Activated CD8-positive, alpha-beta memory T cell treated with anti-CD3 and anti-CD28 coated beads for 36 hours (primary cell): ENCODE measurements at regions not wholly inside any gene's neighbourhood (a gene's known extent, or its start where the extent isn't known, plus 50 kb on each side); places are given as distances from the start of the nearest gene placed in this dataset.
"Not testable (repeated sequence)": the region's sequence is repeated elsewhere in the genome, so short reads cannot be mapped to it uniquely, and the experiment has no call there.

Source experiments
- CTCF ChIA-PET: fragments of 350-600 bp; sonication (Branson Sonifier 250); formaldehyde crosslinking; loops from one replicate; lab custom pipeline; 2021; ENCODE audit warnings: antibody characterized with exemption; lab: Charles Lee
- POLR2A ChIA-PET: fragments of 350-600 bp; sonication (Branson Sonifier 250); formaldehyde crosslinking; loops from one replicate; lab custom pipeline; 2021; ENCODE audit warnings: antibody characterized with exemption; lab: Charles Lee

DNA sequence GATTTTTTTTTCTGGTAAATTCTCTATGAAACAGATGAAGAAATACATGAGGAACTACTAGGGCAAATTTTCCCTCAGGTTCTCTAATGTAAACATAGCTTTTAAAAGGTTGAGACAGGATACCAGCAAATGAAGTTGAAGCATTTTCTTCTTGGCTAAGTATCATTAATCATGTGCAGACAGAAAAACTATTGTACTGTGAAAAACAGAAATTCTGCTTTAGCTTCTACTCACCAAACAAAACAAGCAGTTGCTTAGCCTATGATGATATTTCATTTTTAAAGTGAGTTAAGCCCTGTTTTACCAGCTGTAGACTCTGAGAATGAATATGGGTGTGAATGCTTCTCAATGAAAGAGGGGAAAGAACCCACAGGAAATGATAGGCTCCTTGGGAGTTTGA is 358.9 kb downstream of the TRAM1L1 start:
- CTCF ChIA-PET, result no interaction called here
- POLR2A ChIA-PET, result no interaction called here

DNA sequence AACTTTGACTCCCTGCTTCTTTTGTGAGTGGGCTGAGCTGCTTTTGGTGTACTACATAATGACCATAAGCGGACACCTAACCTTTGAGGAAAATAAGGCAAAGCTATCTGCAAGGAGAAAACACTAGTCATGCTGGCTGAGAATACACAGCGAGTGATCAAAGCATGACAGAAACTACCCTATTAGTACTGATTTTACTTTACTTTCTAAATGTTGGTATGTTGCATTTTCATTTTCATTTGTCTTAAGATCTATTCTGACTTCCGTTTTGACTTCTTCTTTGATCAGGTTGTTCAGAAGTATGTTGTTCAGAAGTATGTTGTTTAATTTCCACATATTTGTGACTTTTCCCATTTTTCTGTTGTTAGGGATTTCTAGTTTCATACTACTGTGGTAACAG is 361.1 kb downstream of the TRAM1L1 start:
- ChIA-PET POLR2A (no interaction called here), CTCF (no interaction called here)

DNA sequence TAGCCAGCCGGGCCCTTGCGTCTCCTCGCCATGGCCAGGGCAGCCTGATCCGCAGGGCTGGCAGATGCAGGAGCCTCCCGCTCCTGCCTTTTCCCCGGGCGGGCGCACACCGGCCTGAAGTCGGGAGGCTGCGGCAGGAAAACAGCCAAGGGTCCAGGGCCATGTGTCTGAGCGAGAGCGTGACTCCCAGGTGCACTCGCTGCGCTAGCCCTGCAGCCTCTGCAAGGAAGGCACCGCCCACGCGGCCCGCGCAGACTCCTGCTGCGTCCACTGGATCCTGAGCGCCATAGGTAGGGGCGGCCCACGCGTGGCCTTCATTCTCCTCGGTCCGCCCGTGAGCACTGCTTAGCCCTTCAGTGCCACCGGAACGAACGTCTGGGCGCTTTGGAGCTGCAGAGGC is 379.9 kb downstream of the TRAM1L1 start:
- ChIA-PET CTCF (no interaction called here), POLR2A (no interaction called here)

DNA sequence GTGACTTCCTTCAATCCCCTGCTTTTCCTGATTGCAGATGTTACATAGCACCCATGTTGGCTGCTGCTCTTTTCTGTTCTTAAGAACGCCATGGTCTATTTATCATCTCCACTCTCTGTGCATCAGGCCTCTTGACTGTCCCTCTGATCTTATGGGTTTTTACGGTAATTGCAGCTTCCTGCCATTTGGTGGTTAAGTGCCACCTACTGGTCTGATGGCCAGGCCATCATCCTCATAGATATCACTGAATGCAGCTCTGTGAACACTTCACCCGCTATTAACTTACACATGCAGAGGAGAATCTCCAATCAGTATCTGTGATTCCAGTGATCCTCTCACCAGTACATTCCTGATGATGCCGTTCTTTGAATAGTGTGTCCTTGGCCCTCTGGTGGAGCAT is 382.4 kb downstream of the TRAM1L1 start:
- ChIA-PET CTCF (no interaction called here), POLR2A (no interaction called here)

DNA sequence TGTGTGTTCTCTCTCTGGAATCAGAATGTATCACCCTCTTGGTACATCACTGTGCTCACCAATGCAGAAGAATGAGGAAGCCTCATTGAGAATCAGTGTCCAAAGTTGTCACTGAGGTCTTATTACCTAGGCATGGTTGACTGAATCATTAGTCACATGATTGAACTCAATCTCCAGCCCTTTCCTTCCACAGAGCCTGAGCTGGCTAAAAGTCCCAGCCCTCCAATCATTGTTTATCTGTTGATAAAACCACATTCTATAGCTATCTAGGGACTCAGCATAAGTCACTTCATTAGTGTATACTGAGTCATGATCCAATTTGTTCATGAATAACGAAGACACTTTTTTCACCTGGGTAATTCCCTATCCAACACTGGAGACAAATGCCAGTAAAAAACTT is 396.8 kb downstream of the TRAM1L1 start:
- ChIA-PET POLR2A (no interaction called here), CTCF (no interaction called here)

DNA sequence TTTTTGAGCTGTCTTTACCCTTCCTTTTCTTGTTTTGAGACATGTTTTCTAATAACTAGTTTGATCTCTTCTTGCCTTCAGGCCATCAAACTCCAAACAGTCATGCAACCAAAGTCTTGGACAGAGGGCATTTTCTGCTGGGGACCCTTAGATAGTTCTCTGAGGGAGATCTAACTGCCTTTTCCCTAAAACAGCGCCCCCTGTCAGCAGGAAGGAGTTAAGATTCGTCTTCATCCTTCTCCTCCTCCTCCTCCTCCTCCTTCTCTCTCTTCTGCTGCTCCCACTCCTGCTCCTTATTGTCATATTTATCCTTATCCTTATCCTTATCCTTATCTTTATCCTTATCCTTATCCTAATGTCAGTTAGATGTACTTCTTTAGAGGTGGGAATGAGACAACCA is 417.2 kb downstream of the TRAM1L1 start:
- CTCF ChIA-PET, result no interaction called here
- POLR2A ChIA-PET, result no interaction called here

DNA sequence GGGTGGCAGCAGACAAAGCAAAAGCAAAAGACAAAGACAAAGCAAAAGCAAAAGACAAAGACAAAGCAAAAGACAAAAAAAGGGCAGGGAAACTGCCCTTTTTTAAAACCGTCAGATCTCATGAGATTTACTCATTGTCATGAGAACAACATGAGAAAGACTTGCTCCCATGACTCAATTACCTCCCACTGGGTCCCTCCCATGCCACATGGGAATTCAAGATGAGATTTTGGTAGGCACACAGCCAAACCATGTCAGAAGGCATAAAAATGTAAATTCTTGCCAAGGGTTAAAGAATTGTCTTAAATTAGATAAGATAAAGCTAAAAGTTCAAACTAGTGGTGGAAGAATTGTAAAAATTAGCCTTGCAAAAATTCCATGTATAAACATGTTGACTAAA is 419.7 kb downstream of the TRAM1L1 start:
- CTCF ChIA-PET, result no interaction called here
- POLR2A ChIA-PET, result no interaction called here

DNA sequence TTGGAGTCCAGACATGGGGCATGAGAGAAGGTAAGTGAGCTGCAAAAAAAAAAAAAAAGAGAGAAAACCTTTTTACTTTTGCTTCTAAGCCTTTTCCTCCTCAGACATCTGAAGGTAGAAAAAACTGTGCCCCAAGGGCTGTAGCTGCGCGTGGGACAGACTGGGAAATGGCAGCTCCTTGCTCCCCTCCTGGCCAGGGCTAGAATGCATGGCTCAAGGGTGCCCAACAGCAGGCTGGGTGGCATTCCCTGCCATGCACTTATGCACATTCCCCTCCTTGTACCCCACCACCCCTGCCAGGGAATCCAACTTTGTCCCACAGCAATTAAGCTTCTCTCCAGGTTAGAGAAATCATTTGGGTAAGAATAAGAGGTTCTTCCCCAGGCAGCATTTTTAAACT is 421.2 kb downstream of the TRAM1L1 start:
- ChIA-PET POLR2A (no interaction called here), CTCF (no interaction called here)

DNA sequence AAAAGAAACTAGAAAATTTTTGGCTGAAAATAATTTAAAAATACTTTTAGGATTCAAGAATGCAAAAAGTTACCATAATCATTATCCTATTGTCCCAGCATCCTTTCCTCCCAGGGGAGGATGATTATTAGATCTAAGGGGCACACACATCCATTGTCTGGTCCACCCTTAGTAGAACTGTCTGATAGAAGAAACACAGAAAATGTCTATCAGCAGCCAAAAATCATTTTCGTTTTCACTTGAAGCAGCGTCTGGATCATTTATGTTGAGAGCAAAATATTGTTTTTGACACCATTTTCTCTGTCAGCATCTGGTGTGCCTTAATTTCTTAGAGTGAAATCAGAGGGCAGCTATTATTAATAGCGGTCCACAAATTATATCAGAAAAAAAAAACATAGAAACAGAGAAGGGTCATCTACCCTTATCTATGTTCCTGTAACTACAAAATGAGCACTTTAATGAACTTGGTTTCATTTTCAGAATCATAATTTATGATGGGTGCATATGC is 446.3 kb downstream of the TRAM1L1 start:
- ChIA-PET CTCF (no interaction called here), POLR2A (no interaction called here)

DNA sequence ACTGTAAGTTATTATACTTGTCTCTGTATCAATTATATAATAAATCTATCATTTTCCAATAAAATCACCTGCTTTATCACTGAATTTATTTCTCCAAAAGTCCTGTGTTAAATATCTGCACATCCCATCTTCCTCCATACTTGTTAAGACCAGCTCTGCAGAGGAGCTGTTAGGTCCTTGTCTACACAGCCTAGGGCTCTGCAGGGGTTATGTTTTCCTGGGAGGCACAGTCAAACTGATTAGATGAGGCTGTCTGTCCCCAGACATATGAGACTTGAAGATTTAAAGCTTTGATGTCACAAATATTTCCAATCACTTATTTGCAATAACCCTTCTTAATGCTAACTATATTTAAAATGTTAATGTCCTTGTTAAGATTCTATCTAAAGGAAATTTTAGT is 446.8 kb downstream of the TRAM1L1 start:
- ChIA-PET POLR2A (no interaction called here), CTCF (no interaction called here)

DNA sequence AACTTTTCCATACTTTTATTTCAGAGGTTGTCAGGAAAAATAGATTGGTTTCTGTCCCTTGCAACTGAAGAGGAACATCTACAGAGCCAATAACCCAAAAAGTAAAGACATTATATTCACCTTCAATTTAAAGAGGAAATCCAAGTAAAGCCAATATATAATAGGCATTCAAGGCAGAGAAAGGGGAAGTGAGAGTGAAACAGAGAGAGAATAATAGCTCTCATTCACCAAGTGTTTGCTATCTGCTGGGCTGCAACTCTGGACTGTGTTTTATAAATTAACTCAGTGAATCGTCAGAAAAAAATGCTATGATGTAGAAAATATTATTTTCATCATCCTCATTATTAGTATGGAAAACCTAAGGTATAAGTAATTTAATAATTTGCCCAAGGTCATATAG is 448.5 kb downstream of the TRAM1L1 start:
- CTCF ChIA-PET, result no interaction called here
- POLR2A ChIA-PET, result no interaction called here

DNA sequence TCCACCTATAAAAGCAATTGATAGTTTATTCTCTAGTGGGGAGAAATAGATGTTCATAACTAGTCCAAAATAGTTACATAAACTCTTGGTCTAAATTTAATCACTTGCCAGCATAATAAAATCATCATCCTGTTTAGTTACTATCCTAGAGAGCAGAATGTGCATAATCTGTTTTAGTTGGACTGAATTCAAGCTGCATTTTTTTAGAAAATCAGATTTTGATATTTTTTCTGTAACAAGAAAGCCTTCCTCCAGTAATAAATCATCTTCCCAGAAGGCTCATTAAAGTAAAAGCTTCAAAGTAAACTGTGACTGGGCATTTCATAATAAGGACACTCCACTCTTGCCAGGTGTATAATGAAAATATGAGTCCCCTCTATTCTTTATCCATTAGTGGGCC is 453.1 kb downstream of the TRAM1L1 start:
- ChIA-PET CTCF (no interaction called here), POLR2A (no interaction called here)

DNA sequence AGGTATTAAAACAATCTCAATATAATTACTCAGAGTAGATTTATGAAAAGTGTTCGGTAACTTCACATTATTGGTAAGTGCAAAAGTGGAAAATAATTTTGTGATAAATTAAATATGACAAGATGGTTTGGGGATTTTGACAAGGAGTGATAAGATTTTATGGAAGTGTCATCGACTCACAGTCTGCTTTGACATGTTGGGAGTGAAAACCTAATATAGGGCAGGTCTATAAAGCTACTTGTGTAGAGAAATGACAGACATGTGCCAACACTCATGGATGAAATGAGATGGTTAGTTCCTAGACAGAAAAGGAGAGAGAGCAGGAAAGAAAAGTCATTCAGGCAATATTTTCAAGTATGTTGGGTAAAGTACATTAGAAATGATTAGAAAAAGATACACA is 456.8 kb downstream of the TRAM1L1 start:
- ChIA-PET POLR2A (no interaction called here), CTCF (no interaction called here)

DNA sequence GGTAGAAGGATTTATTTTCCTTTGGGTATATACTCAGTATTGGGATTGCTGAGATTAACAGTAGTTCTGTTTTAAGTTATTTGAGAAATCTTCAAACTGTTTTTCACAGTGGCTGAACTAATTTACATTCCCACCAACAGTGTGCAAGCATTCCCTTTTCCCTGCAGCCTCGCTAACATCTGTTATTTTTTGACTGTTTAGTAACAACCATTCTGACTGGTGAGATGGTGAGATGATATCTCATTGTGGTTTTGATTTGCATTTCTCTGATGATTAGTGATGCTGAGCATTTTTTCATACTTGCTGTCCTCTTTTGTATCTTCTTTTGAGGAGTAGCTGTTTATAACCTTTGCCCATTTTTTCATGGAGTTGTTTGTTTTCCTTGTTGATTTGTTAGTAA is 457.8 kb downstream of the TRAM1L1 start:
- ChIA-PET POLR2A (no interaction called here), CTCF (interaction anchor here (0.6 kb wide), 1 partner anchor 87 kb away, joined by 3 read pairs; no protein-coding TSS in a partner anchor)

DNA sequence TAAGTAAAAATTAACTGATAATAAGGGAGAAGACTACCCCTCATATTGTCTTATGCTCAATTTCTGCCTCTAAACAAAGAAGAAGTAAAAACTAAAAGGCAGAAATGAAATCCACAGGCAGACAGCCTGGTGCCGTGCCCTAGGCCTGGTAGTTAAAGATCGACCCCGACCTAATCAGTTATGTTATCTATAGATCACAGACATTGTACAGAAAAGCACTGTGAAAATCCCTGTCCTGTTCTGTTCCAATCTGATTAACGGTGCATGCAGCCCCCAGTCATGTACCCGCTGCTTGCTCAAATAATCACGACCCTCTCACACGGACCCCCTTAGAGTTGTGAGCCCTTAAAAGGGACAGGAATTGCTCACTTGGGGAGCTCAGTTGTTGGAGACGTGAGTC is 465.9 kb downstream of the TRAM1L1 start:
- POLR2A ChIA-PET, CTCF ChIA-PET: not testable (repeated sequence)

DNA sequence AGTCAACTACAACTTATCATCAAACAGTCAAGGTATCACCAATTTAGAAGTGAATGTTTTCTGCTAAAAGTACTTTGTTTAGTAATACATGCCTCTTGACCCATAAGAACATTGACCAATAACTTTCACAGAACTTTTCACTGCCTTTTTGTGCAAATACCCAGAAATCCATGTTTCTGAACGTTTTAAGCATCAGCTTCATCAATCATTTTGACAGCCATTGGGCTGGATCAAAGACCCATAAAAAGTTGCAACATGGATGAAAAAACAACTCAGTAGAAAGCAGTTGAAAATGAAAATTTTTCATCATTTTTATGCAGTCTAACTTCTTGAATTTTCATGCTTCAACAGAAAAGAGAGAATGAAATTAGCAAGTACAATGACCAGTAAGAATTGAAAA is 466.7 kb downstream of the TRAM1L1 start:
- CTCF ChIA-PET, result no interaction called here
- POLR2A ChIA-PET, result no interaction called here

DNA sequence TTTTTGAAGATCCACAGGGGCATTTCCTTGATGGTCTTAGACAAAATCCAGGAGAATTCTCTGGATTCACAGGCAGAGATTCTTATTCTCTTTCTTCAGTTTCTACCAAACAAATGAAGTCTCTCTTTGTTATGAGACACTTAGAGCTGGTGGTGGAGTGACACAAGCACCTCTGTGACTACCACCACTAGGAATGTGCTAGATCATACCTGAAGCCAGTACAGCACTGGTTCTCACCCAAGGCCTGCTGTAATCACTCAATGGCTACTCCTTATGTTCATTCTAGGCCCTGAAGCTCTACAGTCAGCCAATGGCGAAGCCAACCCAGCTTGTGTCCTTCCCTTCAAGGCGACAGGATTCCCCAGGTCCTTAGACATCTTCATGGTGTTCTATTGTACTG is 482.3 kb downstream of the TRAM1L1 start:
- POLR2A ChIA-PET, result no interaction called here
- CTCF ChIA-PET, result no interaction called here

DNA sequence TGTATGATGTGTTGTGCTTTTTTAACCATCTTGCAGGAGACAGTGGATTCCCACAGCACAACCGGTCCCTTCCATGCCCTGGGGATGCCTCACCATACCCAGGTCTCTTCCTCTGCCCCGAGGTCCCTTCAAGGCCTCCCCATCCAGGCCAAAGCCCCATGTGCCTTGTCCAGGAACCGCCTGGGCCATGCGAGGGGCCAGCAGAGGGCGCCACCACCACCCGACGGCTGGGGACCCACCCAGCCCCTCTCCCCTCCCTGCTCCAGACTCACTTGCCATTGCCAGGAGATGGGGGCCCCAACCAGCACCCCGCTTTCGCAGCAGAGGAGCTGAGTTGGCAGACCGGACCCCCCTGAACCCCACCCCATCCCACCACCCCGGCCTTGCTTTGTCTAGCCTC is 485.5 kb downstream of the TRAM1L1 start:
- ChIA-PET CTCF (interaction anchor here (0.6 kb wide), 1 partner anchor 523 kb away, joined by 3 read pairs; no protein-coding TSS in a partner anchor), POLR2A (no interaction called here)

DNA sequence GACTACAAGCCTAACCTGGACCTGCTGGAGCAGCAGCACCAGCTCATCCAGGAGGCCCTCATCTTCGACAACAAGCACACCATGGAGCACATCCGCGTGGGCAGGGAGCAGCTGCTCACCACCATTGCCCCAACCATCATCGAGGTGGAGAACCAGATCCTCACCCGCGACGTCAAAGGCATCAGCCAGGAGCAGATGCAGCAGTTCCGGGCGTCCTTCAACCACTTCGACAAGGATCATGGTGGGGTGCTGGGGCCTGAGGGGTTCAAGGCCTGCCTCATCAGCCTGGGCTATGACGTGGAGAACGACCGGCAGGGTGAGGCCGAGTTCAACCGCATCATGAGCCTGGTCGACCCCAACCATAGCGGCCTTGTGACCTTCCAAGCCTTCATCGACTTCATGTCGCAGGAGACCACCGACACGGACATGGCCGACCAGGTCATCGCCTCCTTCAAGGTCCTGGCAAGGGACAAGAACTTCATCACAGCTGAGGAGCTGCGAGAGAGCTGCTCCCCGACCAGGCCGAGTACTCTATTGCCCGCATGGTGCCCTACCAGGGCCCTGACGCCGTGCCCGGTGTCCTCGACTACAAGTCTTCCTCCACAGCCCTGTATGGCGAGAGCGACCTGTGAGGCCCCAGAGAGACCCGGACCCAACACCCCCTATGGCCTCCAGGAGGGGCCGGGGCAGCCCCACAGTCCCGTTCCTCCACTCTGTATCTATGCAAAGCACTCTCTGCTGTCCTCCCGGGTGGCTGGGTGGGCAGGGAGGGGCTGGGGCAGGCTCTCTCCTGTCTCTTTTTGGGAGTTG is 486.2 kb downstream of the TRAM1L1 start:
- CTCF ChIA-PET, result no interaction called here
- POLR2A ChIA-PET, result no interaction called here

DNA sequence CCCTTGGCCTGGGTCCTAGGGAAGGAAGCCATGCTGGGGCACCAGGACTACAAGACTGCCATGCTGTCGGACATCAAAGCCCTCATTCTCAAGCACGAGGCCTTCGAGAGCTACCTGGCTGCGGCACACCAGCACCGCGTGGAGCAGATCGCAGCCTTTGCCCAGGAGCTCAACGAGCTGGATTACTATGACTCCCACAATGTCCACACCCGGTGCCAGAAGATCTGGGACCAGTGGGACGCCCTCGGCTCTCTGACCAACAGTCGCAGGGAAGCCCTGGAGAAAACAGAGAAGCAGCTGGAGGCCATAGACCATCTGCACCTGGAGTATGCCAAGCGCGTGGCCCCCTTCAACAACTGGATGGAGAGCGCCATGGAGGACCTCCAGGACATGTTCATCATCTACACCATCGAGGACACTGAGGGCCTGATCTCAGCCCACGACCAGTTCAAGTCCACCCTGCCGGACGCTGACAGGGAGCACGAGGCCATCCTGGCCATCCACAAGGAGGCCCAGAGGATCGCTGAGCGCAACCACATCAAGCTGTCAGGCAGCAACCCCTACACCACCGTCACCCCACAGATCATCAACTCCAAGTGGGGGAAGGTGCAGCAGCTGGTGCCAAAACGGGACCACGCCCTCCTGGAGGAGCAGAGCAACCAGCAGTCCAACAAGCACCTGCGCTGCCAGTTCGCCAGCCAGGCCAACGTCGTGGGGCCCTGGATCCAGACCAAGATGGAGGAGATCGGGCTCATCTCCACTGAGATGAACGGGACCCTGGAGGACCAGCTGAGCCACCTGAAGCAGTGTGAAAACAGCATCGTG is 487.0 kb downstream of the TRAM1L1 start:
- CTCF ChIA-PET, result no interaction called here
- POLR2A ChIA-PET, result no interaction called here

DNA sequence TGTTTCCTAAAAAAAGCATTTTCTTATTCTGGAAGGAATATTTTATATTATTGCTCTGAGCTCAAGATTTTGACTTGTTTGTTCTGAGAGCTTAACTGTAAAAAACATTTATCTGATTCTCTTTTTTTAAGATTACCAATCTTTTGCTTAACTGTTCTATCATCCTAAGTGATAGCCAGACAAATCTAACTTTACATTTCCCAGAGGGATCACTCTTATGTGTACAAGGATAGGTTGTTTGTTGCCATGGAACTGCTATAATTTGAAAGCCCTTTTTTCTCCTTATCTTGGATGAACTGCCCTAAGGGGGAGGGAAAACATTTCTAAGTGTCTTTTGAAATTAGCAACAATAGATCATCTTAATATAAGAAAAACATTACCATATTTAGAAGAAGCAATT is 494.7 kb downstream of the TRAM1L1 start:
- POLR2A ChIA-PET, result no interaction called here
- CTCF ChIA-PET, result no interaction called here
